ENCODE measurements at regions not wholly inside any gene's neighbourhood (a gene's known extent, or its start where the extent isn't known, plus 50 kb on each side); places are given as distances from the start of the nearest gene placed in this dataset.

GRCh38 chr16:74216319-74216718 lies 80.3 kb upstream of the PSMD7 start:
- no peak for TF ChIP-seq CTCF (IDR thresholded peaks at IDR 0.05)
- no peak for TF ChIP-seq POLR2A (IDR thresholded peaks at IDR 0.05)

Measured in right lobe of liver (tissue), 4 donors.